ENCODE measurements at regions not wholly inside any gene's neighbourhood (a gene's known extent, or its start where the extent isn't known, plus 50 kb on each side); places are given as distances from the start of the nearest gene placed in this dataset.
"Not testable (repeated sequence)": the region's sequence is repeated elsewhere in the genome, so short reads cannot be mapped to it uniquely, and the experiment has no call there.

DNA sequence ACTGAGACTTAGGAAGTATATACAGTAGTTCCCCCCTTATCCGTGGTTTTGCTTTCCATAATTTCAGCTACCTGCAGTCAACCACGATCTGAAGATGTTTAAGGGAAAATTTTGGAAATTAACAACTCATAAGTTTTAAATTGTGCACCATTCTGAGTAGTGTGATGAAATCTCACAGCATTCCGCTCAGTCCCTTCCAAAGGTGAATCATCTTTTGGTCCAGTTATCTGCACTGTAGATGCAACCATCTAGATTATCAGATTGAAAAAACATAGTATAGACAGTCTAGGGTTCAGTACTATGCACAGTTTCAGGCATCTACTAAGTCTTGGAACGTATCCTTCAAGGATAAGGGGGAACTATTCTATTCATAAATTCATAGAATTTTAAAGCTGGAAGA lies 109.0 kb downstream of the ANXA3 start:
- DNase-seq = no peak

DNA sequence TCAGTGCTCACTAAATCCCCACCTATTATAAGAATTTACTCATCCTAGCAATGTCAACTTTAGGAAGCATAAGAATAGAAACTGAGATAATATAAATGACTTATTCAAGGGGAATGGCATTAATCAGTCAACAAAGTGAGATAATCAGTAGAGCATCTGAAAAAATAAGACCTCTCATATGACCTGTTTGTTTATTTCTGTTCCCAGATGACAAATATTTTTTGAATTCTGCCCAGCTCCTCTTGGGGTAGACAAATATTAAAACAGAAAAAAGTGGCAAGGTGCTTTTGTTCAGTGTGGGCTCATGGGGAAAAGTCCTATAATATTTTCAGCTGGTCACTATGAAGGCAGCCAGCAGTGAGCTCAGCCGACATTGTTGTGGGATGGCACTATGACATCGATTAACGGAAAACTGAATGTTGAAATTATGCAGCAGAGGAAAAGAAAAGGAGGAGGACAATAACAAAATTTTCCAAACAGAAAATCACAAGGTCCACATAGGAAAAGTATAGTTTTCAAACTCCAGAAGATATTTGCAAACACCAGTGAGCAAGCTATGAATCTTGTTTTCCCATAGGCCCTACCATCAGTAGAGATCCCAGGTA lies 109.6 kb downstream of the ANXA3 start:
- no peak for DNase-seq

DNA sequence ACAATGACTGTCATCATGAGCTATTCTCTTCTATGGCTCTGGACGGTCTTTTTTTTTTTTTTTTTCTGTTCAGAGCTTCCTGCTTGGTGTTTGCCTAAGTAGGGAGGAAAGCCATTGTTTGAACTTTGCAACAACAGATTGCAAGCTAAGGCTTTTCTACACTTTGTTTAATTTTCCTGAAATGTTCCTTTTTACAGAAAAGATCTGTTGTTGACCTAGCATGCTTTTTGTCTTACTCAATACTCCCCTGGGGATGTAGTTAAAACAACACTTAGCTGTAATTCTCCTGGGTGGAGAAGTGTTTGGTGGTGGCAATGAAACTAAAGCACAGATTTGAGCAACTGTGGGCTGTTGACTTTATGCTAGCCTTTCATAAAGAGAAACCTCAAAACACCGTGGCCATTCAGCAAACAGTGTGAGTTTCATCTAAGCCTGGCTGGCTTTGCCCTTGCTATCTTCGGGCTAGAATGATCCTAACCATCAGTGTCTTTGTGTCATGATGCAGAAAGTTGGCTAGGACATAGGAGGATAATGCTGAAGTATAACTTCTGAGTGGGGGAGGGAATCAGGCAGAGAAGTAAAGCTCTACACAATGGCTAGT lies 110.5 kb downstream of the ANXA3 start:
- DNase-seq = no peak

DNA sequence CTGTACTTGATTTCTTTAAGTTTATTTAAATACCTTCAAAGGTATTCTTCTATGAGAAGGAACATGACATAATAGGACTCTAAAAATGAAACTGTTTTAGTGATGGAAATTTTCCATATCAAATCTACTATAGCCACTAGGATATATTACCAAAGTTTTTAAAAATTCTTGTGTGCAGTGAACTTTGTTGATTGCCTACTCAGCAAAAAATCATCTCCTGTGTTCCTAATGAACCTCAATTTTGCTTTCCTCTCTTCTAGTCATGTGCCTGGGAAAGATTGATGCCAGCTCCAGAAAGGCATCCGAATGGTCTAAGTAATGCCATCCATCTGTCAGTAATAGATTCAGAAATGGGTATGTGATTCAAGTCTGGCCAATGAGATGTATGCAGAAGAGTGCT lies 111.1 kb downstream of the ANXA3 start:
- no peak for DNase-seq

DNA sequence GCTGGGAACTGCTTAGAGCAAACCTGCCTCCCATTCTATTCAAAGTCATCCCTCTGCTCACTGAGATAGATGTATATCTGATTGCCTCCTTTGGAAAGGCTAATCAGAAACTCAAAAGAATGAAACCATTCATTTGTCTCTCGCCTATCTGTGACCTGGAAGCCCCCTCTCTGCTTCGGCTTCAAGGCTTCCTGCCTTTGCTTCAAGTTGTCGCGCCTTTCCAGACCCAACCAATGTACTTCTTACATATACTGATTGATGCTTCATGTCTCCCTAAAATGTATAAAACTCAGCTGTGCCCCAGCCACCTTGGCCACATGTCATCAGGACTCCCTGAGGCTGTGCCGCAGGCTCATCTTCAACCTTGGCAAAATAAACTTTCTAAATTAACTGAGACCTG lies 111.9 kb upstream of the BMP2K start:
- DNase-seq = not testable (repeated sequence)

DNA sequence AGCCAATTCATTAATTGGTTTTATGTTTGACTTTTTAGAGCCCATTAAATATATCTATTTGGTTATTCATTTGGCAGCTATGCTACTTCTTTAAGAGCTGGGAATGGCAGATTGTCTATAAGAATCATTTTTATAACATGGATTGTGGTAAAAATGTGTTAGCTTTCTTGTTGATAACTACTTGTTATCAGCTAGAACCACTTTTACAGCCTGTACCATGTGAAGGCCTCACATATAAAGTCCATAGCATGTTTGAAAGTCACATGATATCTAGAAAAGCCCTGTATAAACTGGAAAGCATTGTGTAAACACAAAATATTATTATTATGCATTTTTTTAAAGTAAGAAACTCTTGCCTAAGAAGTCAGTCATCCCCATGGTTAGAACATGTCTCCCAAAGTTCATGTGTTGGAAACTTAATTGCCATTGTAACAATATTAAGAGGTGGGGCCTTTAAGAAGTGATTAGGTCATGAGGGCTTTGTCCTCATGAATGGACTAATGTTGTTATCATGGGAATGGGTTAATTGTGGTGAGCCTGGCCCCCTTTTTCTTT lies 110.9 kb upstream of the BMP2K start:
- DNase-seq = no peak

DNA sequence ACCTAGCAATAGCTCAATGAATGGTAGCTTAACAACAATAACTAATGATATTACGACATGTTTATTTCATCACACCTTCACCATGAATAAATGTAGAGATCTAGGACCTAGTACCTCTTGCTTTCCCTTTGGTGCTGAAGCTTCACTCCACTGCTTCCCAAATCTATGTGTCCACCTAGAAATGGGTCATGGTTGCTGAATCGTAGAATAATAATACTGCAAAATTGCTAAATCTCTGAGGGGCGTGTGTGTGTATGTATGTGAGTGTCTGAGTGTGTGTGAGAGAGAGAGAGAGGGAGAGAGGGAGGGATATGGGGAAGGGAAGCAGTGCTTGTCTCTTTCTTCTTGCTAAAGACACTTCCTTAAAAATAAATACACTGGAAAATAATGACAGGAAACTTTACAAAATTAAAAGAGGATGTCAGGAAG lies 109.3 kb upstream of the BMP2K start:
- DNase-seq = no peak

DNA sequence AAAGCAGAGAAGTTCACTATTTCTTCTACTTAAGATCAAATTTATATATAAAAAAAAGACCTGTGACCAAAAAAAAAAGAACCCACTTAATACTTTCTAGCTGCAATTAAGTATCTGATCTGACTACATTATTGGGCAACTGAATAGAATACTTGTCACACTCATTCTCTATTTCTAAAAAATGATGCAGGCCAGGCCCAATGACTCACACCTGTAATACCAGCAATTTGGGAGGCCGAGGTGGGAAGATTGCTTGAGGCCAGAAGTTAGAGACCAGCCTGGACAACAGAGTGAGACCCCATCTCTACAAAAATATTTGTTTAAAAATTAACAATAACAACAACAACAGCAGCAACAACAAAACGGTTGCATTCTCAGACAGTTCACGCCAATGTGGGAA lies 108.8 kb upstream of the BMP2K start:
- no peak for DNase-seq

DNA sequence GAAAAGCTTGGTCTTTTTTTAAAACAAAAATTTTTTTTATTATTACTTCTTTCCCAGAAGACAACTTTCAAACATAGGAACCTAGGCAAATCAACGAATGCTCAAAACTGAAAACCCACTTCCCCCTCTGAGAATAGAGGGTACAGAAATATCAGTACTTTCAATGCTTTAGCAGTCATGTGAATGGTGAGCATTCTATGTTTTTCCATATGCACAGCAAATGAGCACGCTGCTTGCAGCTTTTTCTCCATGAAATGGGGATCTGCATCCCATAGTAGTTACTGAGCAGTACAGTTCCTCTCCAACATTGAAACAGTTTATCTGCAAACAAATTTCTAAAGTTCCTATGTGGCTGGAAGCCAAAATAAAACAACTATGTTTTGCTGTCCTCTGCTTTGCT lies 108.4 kb upstream of the BMP2K start:
- DNase-seq = no peak

DNA sequence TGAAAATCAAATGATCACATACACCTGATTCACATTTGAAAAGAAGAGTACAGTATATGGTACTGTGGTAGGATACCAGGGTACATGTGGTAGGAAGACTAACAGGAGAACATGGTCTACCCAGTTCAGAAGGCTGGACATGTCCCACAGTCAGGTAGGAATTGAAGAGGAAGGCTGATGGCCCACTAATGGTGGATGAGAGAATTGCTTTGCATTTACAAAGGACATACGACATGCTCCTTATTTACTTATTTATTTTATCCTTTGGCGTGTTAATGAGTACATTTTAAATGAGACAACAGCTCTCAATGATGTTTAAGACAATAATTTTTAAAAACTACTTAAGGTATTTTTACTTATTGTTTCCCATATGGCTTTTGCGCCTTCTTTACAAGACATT lies 106.7 kb upstream of the BMP2K start:
- no peak for DNase-seq

DNA sequence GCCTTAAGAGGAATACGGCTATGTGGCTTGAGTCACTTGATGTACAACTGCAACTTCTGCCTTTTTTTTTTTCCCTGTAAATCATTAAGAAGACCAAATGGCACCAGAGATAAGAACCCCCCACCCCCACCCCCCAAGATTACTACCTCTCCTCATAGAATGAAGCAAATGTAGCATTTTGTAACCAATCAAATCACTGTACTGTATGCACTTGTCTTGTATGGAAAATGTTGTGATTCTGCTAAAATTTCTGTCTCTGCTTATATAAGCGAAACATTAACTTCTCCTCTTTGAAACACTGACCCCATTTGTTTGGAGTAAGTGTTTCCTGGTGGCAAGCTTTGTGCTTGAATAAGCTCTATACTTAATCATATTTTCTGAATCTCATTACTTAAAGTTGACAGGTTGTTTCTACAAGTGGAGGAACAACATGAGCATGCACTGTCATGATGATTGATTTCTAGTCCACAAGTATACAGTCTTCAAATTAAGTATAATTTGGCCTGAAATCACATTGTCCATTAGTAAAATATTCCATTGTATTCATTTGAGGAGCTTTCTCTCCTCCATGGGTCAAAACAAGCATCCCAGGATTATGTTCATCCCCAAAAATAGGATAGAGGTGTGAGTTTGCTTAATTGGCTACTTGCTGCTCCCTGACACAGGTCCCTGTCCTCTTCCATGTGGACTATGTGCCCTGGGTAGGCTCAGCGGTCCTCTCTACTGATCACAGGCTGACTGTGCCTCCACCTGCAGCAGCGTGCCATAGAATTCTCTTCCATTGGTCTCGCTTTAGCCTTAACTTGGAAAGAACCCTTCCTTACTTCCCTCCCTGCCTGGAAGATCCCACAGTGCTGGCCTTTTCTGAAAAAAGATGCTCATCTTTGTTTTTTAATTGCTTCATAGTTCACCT lies 104.0 kb upstream of the BMP2K start:
- no peak for DNase-seq

DNA sequence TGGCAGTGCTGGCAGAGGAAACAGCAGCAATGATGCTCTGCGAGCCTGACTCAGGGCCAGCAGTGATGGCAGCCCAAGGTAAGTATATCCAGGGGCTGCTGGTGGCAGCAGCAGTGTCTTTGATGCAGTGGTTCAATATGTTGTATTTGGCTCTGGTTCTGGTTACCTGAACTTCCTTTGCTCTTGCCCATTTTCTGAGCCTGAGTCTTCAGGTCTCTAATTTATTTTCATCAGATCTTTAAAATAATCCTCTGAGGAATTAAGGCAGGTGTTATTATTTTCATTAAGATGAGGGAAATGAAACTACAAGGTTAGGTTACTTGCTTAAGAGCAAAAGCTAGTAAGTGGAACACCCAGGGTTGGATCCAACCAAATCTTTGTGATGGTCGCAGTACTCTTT lies 102.8 kb upstream of the BMP2K start:
- DNase-seq = no peak

DNA sequence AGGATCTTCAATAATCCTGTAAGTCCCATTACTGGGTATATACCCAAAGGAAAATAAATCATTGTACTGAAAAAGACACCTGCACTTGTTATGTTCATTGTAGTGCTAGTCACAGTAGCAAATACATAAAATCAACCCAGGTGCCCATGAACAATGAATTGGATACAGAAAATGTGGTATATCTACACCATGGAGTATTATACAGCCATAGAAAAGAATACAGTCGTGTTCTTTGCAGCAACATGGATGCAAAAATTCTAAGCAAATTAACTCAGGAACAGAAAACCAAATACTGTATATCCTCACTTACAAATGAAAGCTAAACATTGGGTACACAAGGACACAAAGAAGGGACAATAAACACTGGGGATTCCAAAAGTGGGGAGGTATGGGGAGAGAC lies 100.8 kb upstream of the BMP2K start:
- no peak for DNase-seq

DNA sequence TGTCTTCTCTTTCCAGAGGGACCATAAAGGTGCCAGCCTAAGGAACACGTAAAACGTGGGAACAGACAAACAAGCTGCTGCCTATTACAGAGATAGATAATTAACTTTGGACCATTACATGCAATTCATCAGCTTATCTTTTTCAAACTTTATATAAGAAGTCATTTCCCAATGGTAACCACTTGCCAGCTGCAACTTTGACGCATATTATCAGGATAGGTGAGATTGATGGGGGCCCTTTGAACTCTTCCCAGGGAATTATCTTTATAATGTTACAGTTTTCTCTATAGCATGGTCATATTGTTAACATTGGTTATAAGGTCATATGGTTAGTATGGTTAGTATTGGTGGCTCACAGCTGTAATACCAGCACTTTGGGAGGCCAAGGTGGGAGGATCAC lies 94.1 kb upstream of the BMP2K start:
- no peak for DNase-seq

DNA sequence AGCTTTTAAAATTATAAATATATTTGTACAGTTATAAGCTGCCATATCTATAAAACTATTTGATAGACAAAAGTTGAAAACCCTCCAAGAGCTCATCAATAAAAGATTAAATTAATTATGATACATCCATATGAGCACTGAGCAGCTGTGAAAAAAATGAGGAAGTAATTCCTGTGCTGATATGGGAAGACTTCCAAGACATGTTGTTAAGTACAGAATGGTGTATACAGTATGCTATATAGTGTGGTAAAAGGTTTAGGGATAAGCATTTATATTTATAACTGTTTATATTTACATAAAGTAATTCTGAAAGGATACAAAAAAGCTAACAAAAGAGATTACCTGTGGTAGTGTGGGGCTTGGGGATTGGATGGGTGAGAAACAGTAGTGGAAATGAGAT lies 92.8 kb upstream of the BMP2K start:
- no peak for DNase-seq

DNA sequence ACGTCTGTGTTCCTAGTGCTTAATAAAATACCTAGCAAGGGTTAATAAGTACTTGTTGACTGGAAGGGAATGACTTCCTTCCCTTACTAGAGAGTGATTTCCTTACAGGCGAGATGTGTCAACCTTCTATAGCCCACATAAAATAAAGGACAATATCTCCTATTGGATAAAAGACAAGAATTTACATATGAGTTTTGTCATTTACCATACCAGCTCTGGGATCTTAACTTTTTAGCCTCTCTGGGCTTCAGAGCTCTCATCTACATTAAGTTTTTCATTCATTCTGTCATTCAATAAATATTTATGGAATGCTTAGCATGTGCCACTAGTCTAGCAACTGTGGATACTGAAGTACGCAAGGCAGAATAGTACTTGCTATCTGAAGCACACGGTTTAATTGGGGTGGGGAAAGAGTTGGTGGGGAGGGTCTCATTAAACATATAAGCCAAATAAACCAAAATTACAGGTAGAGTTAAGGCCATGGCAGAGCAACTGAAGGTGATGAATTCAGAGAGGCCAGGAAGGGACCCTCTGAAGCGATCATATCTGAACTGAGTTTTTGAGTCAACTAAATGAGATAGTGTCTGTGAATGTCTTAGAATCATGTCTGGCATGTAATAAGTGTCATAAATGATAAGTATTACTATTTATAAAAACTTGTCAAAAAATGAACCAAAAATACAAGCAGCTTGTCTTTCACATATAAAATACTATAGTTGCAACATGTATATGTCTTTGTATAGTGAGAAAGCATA lies 91.6 kb upstream of the BMP2K start:
- DNase-seq = no peak

DNA sequence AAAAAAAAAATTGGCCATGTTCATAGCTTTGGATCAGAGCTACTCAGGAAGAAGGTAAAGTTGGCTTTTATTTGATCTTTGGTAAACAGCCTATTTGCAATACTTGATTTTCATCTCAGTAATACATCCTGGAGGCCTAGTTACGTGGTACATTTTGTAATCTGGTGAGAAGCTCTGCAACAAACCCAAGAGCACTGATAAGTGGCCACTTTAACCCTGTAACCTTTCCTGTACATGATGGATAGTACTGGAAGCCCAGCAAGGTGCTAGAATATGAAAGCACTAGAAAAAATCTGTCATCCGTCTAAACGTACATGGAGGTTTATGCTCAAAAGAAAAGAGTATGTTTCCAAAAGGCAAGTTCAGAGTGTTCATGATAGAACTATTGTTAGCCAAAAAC lies 88.3 kb upstream of the BMP2K start:
- DNase-seq = no peak

DNA sequence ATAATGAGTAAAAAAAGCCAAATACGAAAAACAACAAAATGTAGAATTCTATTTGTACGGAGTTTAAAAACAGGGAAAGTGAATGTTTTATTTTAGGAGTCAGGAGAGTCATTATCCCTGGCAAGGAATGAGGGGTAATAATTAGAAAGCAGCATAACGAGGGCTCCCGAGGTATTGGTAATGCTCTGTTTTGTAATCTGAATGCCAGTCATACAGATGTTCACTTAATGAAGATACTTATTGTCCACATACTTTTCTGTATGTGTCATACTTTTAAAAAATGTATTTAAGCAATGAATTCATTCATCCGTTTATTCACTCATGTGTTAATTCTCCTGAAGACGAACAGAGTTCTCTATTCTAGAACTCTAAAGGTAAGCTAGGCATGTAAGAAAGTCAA lies 87.8 kb upstream of the BMP2K start:
- no peak for DNase-seq

DNA sequence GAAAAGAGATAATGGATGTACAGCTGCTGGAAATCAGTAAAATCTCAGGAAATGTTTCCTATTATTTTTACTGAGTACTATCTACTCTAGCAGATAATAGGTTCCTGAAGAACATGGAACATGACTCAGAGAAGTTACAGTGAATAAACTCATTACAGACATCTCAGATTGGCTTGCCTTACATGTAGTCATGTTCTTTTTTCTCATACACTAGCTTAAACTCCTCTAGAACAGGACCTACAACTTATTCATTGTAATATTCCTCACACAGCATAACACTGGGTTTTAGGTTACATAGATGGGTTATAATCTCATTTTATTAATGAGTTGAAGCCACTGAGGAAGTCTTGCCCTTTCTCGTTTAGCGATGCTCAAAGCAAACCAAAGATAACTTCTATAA lies 86.9 kb upstream of the BMP2K start:
- no peak for DNase-seq

DNA sequence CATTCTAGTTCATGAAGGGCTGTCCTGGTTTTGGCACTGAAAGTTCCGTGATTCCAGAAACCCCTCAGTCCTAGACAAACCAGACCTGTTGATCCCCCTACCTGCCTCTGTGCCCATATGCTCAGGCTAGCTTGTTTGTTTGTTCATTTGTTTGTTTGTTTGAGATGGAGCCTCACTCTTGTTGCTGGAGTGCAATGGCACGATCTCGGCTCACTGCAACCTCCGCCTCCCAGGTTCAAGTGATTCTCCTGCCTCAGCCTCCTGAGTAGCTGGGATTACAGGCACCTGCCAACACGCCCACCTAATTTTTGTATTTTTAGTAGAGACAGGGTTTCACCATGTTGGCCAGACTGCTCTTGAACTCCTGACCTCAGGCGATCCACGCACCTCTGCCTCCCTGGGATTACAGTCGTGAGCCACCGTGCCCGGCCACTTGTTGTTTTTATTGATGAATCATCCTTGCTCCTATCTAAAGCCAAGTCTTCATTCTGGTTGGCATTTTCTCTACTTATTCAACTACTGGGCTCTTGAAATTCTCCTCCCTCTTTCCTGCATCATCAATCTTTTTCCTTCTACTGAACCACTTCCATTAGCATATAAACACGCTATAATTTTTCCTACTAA lies 86.3 kb upstream of the BMP2K start:
- DNase-seq = no peak

DNA sequence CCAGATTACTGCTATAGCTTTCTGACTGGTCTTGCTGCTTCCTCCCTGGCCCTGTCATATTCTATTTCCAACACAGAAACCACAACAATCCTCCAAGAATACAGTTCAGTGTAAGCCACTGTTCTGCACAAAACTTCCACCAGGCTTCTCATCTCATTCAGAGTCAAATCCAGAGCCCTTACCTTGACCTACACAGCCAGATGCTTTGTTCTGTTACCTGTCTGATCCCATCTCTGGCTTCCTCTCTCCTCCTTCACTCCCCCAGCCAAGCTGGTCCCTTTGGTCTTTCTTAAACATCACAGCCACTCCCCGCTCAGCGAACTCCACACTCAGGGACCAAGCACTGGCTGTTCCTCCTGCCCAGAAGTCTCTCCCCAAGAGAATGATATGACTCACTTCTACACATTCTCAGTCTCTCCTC lies 84.8 kb upstream of the BMP2K start:
- peak in 1 of 56 donors; percentile 3 for DNase-seq

All from amygdala (tissue), 56 donors.